ENCODE measurements at regions not wholly inside any gene's neighbourhood (a gene's known extent, or its start where the extent isn't known, plus 50 kb on each side); places are given as distances from the start of the nearest gene placed in this dataset.

GRCh38 chr17:81345228-81346089, 49.8 kb upstream of the BAHCC1 start:
- peak; percentile 42 for DNase-seq

All from NCI-H2081 treated with DMSO at 0.1 percent for 48 hours (cell line).